Stimulated activated naive CD8-positive, alpha-beta T cell treated with anti-CD3 and anti-CD28 coated beads, Interleukin-15, Interleukin-2, amounts not matched to agents 100 ng/mL and 50 ng/mL, for 24 hours (primary cell): ENCODE measurements at regions not wholly inside any gene's neighbourhood (a gene's known extent, or its start where the extent isn't known, plus 50 kb on each side); places are given as distances from the start of the nearest gene placed in this dataset.
A peak's percentile ranks its signal among the peaks of the same experiment; 100 is the strongest.

Experiments
- H3K27ac Mint-ChIP-seq: one replicate; pipeline ENCODE4 v1.8.0; 2021; ENCODE audit warnings: mild to moderate bottlenecking, mixed read lengths
- H3K27me3 Mint-ChIP-seq: one replicate; pipeline ENCODE4 v1.8.0; 2021; ENCODE audit warnings: mixed read lengths
- H3K36me3 Mint-ChIP-seq: one replicate; pipeline ENCODE4 v1.8.0; 2021; ENCODE audit warnings: low read depth, mixed read lengths
- H3K4me1 Mint-ChIP-seq: one replicate; pipeline ENCODE4 v1.8.0; 2021; ENCODE audit warnings: low read depth, mixed read lengths
- H3K4me3 Mint-ChIP-seq: one replicate; pipeline ENCODE4 v1.8.0; 2021; ENCODE audit warnings: mild to moderate bottlenecking, mixed read lengths
- H3K9me3 Mint-ChIP-seq: one replicate; pipeline ENCODE4 v1.8.0; 2021; ENCODE audit warnings: mixed read lengths

DNA sequence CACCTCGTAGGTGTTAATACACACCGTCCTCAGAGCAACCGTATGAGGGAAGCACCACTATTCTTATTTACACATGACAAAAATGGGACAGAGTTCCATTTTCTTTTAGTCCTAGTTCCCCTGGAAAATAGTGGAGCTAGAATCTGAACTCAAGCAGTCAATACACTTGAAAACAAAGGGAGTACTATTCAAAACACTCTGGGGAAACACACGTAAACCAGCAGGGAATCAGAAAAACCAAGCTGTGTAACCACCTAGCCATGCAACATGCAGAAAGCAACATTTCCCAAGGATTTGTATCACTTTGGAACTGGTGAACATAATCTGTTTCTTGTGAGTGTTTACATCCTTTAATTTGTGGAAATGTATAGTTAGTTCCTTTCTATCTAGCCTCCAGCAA, 208.2 kb downstream of the UBE2E3 start:
- H3K36me3 Mint-ChIP-seq, result no peaks in the 10 kb centered on the region
- H3K27ac Mint-ChIP-seq, result no peak overlapping the region
- H3K27me3 Mint-ChIP-seq, result no peaks in the 10 kb centered on the region
- no peaks in the 10 kb centered on the region for H3K9me3 Mint-ChIP-seq
- no peak overlapping the region for H3K4me3 Mint-ChIP-seq
- peaks cover 52% of the 10 kb centered on the region for H3K4me1 Mint-ChIP-seq

DNA sequence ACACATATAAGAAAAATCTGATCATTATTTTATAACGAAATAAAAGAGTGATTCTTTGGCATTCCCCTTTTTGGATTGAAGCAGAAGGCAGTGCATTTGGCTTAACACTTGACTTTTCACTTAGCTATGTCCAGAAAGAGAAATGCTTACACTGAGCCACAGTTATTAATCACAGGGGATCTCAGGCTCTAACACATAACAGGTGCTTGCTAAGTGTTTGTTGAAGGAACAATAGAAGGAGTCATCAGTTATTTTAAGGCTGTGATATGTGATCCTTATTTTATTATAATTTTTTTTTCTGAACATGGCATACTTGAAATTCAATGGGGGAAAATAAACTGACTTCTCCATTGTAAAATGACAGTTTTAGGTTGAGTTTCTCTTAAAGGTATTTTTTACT, 209.5 kb downstream of the UBE2E3 start:
- no peak overlapping the region for H3K27ac Mint-ChIP-seq
- H3K36me3 Mint-ChIP-seq, result peaks cover 4% of the 10 kb centered on the region
- H3K4me1 Mint-ChIP-seq, result peaks cover 45% of the 10 kb centered on the region
- H3K9me3 Mint-ChIP-seq, result no peaks in the 10 kb centered on the region
- H3K27me3 Mint-ChIP-seq, result no peaks in the 10 kb centered on the region
- no peak overlapping the region for H3K4me3 Mint-ChIP-seq

DNA sequence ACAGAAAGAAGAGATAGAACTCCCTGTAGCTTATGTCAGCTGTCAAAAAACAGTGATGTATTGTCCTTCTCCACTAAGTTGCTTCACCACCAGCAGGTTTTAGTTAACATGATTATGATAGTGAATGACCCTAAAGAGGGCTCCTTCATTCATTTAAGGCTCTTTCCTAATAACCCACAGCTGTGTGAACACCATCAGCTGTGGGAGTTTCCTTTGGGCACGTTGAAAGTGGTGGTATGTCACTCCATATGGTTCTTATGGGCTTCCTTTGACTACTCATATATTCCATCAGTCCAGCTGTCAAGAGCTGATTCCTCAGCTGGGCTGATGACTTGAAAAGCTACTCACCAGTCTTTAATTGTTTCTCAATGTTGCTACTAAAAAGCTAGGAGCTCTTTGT, 210.3 kb downstream of the UBE2E3 start:
- Mint-ChIP-seq H3K27me3 (no peaks in the 10 kb centered on the region), H3K27ac (peak overlapping the region; percentile 26), H3K4me1 (peaks cover 38% of the 10 kb centered on the region), H3K9me3 (no peaks in the 10 kb centered on the region), H3K4me3 (peak overlapping the region; percentile 51), H3K36me3 (peaks cover 4% of the 10 kb centered on the region)

DNA sequence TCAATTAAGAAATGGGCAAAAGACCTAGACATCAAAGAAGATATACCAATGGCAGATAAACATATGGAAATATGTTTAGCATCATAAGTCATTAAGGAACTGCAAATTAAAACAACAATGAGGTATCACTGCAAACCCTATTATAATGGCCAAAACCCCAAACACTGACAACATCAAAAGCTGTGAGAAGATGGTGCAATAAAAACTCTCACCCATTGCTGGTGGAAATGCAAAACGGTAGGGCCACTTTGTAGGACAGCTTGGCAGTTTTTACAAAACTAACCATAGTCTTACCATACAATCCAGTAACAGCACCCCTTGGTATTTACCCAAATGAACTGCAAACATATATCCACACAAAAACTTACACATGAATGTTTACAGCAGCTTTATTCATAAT, 213.1 kb downstream of the UBE2E3 start:
- H3K9me3 Mint-ChIP-seq, result no peaks in the 10 kb centered on the region
- H3K4me1 Mint-ChIP-seq, result peaks cover 55% of the 10 kb centered on the region
- H3K27ac Mint-ChIP-seq, result no peak overlapping the region
- H3K27me3 Mint-ChIP-seq, result no peaks in the 10 kb centered on the region
- H3K4me3 Mint-ChIP-seq, result no peak overlapping the region
- H3K36me3 Mint-ChIP-seq, result peaks cover 4% of the 10 kb centered on the region

DNA sequence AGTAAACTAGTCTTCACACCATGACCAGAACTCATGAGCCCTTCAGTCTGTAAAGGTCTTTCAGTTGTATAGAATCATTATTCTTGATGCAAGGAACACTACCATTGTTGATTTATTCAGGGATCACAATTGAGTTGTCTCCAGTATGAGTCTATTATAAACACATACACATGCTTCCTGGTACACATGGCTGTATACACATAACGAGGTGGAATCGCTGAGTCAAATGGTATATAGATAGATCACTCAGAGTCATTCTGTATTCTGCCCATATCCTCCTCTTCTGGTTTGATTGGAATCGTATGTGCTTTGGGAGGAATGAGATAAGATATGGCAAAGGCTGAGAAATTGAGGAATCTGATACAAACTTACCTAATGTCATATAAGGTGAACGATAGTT, 216.0 kb downstream of the UBE2E3 start:
- no peak overlapping the region for H3K27ac Mint-ChIP-seq
- H3K4me3 Mint-ChIP-seq, result no peak overlapping the region
- no peaks in the 10 kb centered on the region for H3K27me3 Mint-ChIP-seq
- peaks cover 44% of the 10 kb centered on the region for H3K4me1 Mint-ChIP-seq
- peaks cover 8% of the 10 kb centered on the region for H3K9me3 Mint-ChIP-seq
- peaks cover 7% of the 10 kb centered on the region for H3K36me3 Mint-ChIP-seq

DNA sequence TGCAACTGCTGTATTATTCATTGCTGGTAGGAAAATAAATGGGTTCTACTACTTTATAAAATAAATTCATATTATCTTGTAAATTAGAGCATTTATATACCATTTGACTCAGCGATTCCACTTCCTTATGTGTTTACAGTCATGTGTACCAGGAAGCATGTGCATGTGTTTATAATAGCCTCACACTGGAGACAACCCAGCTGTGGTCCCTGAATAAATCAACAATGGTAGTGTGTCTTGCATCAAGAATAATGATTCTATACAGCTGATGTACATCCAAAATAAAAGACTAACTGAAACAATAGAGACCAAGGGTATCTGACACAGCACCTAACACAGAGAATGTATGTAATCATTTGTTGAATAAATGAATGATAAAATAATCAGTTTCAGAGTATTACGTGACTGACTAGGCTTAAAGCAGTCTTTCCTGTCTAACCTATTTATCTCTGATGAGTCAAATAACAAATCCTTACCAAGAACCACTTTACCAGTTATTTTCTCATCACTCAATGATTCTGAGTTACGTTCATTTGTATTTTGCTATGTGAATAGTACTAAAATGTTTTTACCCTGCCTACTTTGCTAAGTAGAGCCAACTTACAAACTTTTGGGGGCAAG, 216.8 kb downstream of the UBE2E3 start:
- Mint-ChIP-seq H3K4me3 (no peak overlapping the region), H3K4me1 (peaks cover 42% of the 10 kb centered on the region), H3K36me3 (peaks cover 7% of the 10 kb centered on the region), H3K27ac (peak overlapping the region; percentile 64), H3K27me3 (no peaks in the 10 kb centered on the region), H3K9me3 (peaks cover 8% of the 10 kb centered on the region)

DNA sequence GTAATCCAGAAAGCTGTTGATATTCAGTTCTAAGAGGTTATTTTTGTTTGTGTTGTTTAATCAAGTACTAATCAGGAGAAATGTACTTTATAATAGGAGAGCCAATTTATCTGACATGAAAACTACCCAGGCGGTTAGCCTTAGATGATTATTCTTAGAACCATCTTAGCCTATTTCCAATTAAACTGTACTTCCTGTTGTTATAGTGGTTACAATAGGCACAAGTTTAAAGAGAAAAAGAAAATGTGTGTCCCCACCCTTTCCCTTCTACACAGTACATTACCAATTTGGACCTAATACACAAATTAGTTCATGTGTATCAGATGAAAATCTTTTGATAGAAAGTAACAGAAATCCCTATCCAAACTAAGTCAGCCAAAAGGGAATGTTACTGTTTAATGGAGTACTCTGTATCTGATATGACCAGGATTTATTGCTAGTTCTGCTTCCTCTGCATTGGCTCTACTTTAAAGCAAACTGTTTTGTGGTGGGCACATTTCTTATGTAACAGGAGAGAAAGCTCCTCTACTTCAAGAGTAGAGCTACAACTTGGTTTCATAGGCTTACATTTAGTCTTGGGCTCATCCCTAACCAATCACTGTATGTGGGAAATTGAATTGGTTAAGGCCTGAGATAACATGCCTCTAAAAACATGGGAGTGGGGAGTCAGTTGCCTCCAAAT, 217.9 kb downstream of the UBE2E3 start:
- peaks cover 7% of the 10 kb centered on the region for H3K36me3 Mint-ChIP-seq
- peak overlapping the region; percentile 29 for H3K27ac Mint-ChIP-seq
- H3K4me3 Mint-ChIP-seq, result no peak overlapping the region
- H3K9me3 Mint-ChIP-seq, result peaks cover 8% of the 10 kb centered on the region
- no peaks in the 10 kb centered on the region for H3K27me3 Mint-ChIP-seq
- H3K4me1 Mint-ChIP-seq, result peaks cover 42% of the 10 kb centered on the region

DNA sequence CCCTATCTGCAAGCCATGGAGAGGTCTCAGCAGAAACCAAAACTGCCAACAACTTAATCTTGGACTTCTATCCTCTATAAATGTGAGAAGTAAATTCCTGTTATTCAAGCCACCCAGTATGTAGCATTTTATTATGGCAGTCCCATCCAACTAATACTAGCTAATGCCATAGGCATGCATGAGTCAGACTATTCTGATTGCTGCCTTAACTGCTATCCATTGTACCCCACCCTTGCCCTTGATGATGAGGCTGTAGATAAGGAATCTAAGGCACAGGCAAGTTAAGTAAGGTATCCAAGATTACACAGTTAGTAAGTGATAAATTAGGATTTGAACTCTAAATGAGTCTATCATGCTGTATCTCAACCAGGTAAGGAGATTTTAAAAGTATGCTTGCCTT, 223.0 kb downstream of the UBE2E3 start:
- H3K27me3 Mint-ChIP-seq, result no peaks in the 10 kb centered on the region
- no peak overlapping the region for H3K27ac Mint-ChIP-seq
- peaks cover 31% of the 10 kb centered on the region for H3K9me3 Mint-ChIP-seq
- H3K4me3 Mint-ChIP-seq, result no peak overlapping the region
- peaks cover 28% of the 10 kb centered on the region for H3K36me3 Mint-ChIP-seq
- H3K4me1 Mint-ChIP-seq, result peaks cover 13% of the 10 kb centered on the region

DNA sequence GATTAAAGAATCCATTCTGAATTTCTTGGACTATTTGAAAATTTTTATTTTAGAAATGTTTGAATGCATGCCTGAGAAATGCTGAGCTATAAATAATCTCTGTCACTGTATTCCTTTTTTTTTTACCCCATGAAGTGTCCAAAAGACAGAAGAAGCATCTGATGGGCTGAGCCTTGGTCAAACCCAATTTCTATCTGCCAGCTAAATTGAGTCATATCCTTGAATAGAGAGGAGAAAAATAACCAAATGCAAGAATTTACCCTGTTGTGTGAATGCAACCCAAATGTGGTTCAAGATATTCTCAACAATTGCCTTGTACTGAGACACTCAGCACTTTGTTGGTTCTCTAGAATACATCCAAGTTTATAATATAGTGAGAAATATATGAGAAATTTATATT, 223.5 kb downstream of the UBE2E3 start:
- peaks cover 8% of the 10 kb centered on the region for H3K4me1 Mint-ChIP-seq
- no peak overlapping the region for H3K27ac Mint-ChIP-seq
- peaks cover 35% of the 10 kb centered on the region for H3K9me3 Mint-ChIP-seq
- no peak overlapping the region for H3K4me3 Mint-ChIP-seq
- H3K27me3 Mint-ChIP-seq, result no peaks in the 10 kb centered on the region
- peaks cover 28% of the 10 kb centered on the region for H3K36me3 Mint-ChIP-seq

DNA sequence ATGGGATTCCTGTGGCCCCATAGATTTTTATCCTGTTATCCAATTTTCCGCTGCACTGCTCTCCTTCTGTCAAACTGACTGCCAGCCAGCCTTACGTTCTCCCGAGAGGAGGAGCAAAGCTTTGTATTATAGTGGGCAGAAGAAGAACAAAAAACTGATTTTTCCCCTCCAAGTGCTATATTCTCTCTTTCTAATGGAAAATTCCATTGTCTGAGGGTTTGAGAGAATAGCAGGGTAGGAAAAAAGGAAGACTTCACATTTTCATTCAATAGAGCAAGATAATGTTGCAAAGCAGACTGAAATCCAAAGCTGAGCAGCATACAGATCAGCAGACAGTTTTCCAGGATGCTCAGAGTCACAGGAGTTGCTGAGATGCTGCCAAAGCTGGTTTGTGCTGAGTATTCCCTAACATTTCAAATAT, 238.0 kb downstream of the UBE2E3 start:
- H3K27me3 Mint-ChIP-seq, result no peaks in the 10 kb centered on the region
- H3K9me3 Mint-ChIP-seq, result peaks cover 13% of the 10 kb centered on the region
- no peak overlapping the region for H3K27ac Mint-ChIP-seq
- peaks cover 8% of the 10 kb centered on the region for H3K4me1 Mint-ChIP-seq
- H3K36me3 Mint-ChIP-seq, result peaks cover 7% of the 10 kb centered on the region
- no peak overlapping the region for H3K4me3 Mint-ChIP-seq

DNA sequence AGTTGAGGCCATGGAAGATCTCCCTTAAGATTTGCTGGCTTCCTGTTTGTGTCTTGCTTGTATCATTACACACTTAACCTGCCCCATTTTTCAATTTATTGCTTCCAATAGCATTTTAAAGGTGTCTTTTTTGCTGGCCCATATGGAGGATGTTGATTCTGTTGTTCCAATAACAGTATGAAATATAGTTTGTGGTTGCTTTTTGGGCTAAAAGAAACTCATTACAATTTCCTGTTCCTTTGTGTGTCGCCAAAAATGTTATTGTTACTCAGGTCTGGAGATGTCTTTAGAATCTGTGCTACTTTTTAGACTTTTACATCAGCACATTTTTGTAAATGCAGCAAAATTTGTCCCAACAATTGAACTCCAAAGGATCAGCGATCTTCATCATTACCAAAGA, 234.0 kb upstream of the ITGA4 start:
- H3K27me3 Mint-ChIP-seq, result no peaks in the 10 kb centered on the region
- H3K27ac Mint-ChIP-seq, result peak overlapping the region; percentile 95
- peak overlapping the region; percentile 75 for H3K4me3 Mint-ChIP-seq
- peaks cover 24% of the 10 kb centered on the region for H3K4me1 Mint-ChIP-seq
- peaks cover 23% of the 10 kb centered on the region for H3K36me3 Mint-ChIP-seq
- peaks cover 18% of the 10 kb centered on the region for H3K9me3 Mint-ChIP-seq

DNA sequence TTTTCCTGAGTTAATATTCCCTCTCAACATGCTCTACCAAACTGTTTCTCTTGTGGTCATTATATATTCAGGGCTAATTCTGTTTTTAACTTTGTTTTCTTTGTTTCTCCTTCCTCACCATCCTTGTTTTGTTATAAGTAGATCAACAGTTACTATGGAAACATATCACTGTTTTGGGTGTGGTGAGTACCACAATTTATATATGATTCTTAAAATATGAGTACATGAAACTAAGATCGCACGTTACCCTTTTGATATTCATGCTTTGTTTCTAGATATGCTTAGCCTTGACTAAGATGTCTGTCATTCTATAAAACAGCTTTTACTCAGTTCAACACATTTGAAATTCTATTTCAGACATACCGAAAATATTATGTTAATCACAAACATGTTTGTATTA, 232.3 kb upstream of the ITGA4 start:
- Mint-ChIP-seq H3K9me3 (peaks cover 18% of the 10 kb centered on the region), H3K27ac (peak overlapping the region; percentile 95), H3K4me3 (peak overlapping the region; percentile 75), H3K4me1 (peaks cover 24% of the 10 kb centered on the region), H3K27me3 (no peaks in the 10 kb centered on the region), H3K36me3 (peaks cover 23% of the 10 kb centered on the region)

DNA sequence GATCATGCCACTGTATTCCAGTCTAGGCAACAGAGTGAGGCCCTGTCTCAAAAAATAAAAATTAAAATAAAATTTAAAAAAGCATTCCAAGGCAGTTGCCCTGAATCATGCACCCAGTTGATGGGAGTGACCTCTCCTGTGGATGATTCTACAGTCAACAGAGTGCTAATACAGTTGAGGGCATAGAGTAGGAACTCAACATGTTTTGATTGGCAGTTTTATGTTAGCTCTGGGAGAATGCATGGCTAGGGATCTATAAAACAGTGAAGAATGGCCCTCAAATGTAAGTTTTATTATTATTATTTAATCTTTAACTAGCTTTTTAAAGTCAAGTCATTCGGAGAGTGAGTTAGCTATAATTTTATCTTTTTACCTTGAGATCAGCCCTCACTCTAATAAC, 228.5 kb upstream of the ITGA4 start:
- H3K9me3 Mint-ChIP-seq, result peaks cover 10% of the 10 kb centered on the region
- H3K27me3 Mint-ChIP-seq, result no peaks in the 10 kb centered on the region
- no peak overlapping the region for H3K4me3 Mint-ChIP-seq
- H3K4me1 Mint-ChIP-seq, result peaks cover 14% of the 10 kb centered on the region
- no peak overlapping the region for H3K27ac Mint-ChIP-seq
- peaks cover 18% of the 10 kb centered on the region for H3K36me3 Mint-ChIP-seq

DNA sequence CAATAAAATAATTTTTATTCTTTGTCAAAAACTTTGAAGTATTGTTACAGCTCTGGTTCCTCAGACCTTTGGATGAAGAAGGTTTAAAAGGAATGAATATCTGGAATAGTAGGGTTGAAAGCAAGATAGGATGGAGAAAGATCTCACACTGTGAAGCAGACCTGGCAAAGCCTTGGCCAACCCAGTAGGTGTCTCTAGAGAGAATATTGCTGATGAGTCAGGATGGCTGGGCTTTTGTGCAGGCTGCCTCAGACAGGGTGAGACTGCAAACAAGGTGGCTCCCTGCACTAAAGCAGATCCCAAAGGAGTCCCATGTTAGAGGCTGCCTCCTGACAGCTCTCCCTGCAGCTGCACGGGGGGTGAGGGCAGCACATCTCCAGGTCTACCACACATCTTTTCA, 226.0 kb upstream of the ITGA4 start:
- Mint-ChIP-seq H3K9me3 (peaks cover 9% of the 10 kb centered on the region), H3K36me3 (peaks cover 13% of the 10 kb centered on the region), H3K27ac (no peak overlapping the region), H3K27me3 (no peaks in the 10 kb centered on the region), H3K4me3 (no peak overlapping the region), H3K4me1 (peaks cover 15% of the 10 kb centered on the region)

DNA sequence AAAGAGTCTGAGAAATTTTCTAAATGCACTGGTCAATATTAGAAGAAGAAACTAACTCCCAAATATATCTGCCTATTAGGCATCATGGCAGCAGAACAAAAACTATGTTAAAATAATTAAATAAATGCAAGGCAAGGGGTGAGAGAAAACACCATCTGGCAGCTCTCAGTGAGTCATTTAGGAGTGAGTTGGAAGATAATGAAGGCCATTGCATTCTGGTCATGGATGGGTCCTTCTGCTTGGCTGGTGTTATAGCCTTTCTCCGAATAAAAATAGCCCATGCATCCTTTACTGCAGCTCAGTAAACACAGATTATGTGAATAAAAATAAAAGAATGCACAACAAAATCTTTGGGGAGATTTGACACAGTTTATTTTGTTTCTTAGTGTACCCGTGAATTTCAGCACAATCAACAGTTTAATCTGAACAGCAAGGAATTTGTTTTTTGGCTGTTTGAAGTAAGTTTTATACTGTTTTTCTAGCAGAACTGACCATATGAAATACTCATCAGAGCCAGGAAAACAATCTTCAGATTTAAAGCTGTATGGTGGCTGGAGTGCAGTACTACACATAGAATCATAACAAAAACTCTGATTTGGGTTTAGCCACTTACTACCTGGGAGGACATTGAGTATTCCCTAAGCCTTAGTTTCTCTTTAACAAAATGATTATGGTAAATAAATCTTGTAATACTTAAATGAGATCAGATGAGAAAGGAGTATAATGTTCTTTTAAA, 225.1 kb upstream of the ITGA4 start:
- Mint-ChIP-seq H3K9me3 (peaks cover 6% of the 10 kb centered on the region), H3K27me3 (no peaks in the 10 kb centered on the region), H3K27ac (no peak overlapping the region), H3K36me3 (peaks cover 5% of the 10 kb centered on the region), H3K4me3 (no peak overlapping the region), H3K4me1 (peaks cover 17% of the 10 kb centered on the region)
